SHP77 (cell line): ENCODE measurements at regions not wholly inside any gene's neighbourhood (a gene's known extent, or its start where the extent isn't known, plus 50 kb on each side); places are given as distances from the start of the nearest gene placed in this dataset.

ENCODE experiments used
- DNase-seq, 2 experiments: peaks; one replicate each; lab custom pipeline; 2025; lab: John Stamatoyannopoulos, UW

DNA sequence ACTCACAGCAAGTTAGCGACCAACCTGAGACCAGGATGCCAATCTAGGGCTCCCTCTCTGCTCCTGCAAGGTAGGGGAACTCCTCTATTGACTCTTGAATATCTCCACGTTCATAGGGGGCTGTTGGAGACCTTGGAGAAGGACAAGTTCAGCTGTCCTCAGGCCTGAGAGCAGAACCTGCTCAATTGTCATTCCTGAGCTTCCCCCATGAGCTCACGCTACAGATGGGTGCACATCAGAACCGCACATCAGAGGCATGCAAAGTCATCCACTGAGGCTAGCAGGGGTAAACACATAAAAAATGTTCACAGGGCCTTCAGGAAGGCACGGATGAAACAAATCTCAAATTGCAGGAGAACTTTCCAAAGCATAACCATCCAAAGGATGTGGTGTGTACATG lies 168.8 kb upstream of the ZNF507 start:
- no peak for DNase-seq

- DNase-seq, result no peak
Observed at GRCh38 chr19:32177686-32178085, 167.7 kb upstream of the ZNF507 start.

GRCh38 chr19:32178401-32178800 lies 167.0 kb upstream of the ZNF507 start:
- no peak for DNase-seq

- DNase-seq, result no peak
Observed at GRCh38 chr19:32178956-32179355, 166.5 kb upstream of the ZNF507 start.

DNA sequence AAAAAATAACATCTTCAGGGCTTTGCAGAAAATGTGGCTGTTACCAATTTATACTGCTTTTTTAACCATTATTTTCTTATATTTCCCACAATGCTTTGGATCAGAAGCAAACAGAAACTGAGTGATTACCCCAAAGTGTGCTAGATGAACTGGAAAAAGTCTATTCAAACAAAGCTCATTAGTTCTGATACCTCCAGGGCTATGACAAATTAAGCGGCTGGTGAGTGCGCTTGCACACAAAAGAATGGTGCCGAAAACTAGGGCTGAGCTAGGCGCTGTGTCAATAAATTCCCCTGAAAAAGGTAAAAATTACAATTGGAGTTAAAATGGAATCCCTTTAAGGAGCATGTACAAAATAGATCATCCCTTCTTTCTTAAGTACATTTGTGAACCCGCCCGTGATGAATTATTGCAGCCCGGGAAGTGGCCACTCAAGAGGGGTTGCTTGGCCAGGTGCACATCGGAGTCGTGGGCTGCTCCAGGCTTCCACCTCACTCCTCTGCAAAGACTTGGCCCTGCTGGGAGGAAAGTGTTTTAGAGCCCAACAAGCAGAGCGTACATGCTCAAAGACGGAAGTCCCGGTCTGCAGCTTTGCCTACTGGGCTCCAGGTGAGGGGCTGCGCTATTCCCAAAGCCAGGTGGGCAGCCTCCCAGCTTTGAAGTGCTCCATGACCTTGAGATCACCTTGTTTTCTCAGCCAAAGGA lies 164.0 kb upstream of the ZNF507 start:
- no peak for DNase-seq

GRCh38 chr19:32186542-32187330 lies 158.7 kb upstream of the ZNF507 start:
- DNase-seq, result no peak

- DNase-seq, result no peak
Observed at GRCh38 chr19:32188921-32189320, 156.5 kb upstream of the ZNF507 start.

GRCh38 chr19:32189956-32190706 lies 155.3 kb upstream of the ZNF507 start:
- DNase-seq, result no peak

DNA sequence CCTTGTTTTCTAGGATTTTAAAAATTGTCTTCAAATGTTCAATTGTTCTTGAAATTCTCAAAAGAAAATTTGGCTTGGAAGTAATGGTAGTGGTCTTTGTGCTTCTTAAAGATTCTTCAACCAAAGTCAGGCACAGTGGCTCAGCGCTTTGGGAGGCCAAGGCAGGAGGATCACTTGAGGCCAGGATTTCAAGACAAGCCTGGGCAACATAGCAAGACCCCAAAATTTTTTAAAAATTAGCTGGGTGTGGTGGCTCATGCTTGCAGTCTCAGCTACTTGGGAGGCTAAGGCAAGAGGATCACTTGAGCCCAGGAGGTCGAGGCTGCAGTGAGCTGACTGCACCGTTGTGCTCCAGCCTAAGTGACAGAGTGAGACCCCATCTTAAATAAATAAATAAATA lies 153.5 kb upstream of the ZNF507 start:
- no peak for DNase-seq

DNA sequence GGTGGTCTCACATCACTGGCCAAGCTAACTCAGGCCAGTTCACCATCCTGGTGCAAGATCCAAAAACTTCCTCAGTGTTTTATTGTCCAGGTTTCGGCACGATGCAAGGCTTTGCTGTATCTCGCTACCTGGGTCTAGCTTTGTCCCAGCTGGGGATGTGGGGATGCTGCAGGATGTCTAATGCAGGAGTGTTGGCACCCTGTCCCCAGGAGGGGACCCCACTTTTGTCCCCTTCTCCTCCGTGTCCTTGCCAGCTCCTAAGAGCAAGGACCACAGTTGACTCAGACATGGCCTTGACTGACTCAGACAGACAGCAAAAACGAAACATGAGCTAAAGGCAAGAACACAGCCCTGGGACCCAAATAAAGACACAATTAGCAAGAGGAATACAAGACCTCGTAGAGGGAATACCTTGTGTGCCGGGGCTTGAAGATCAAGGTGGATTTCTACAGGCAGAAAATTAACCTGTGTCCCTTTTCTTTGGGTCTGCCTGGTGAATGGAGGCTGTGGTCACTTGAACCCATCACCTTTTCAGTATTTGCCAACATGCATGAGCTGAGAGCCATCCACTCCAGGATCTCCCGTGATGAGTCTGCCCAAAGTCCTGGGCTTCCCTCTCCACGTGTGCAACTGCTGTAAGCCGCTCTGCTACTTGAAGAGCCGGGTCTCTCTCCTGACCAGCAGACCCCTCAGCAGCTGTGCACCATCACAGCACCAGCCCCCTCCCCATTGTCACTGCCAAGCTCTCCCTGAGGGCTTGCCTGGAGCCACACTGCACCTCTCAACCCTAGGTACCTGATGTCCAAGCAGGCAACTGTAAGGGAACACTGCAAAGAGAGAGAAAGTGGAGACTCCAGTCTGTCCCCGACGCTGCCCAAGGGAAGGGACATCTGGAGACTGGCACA lies 149.5 kb upstream of the ZNF507 start:
- no peak for DNase-seq

- no peak for DNase-seq
Observed at GRCh38 chr19:32196690-32197420, 148.6 kb upstream of the ZNF507 start.

DNA sequence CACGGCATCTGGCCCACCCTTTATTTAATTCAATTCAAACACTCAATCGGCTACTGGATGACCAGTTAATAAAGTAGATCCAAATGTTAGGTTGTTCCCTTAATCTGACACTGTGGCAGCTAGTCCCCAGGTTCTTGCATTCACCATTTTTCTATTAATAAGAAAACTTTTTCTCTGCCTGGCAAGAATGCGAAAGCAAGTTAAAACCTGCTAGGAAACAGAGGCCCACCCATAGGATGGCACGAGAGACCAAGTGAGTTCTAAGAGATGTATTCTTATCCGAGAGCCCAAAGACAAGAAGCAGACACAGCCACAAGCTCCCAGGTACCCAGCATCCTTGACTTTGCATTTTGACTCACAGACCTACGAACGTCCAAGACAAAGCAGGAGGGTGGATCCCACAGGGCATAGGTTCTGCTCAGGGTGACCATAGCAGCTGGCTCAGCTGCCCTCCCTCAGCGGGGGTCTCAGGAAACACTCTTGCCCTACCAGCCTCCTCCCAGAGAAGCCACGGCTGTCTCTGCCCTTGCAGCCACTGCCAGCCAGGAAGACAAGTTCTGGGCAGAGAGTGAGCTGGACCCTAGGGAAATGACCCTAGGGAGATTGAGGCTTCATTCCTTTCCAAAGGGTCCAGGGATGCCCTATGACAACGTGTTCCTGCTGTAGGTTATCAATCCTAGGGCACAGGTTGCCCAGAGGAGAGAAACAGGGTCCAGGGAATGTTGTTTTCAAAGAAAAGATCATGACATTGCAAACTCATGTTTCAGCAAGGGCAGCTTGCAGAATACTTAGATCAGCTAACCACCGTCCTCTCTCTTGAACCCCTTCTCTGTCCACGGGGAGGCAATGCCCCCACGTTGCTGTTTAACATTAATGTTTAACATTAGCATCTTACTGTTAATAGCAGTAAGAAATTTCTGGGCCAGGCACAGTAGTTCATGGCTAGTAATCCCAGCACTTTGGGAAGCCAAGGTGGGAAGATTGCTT lies 147.2 kb upstream of the ZNF507 start:
- no peak for DNase-seq

GRCh38 chr19:32199501-32200040 lies 145.8 kb upstream of the ZNF507 start:
- no peak for DNase-seq

- DNase-seq, result no peak
Observed at GRCh38 chr19:32200312-32201038, 144.9 kb upstream of the ZNF507 start.

DNA sequence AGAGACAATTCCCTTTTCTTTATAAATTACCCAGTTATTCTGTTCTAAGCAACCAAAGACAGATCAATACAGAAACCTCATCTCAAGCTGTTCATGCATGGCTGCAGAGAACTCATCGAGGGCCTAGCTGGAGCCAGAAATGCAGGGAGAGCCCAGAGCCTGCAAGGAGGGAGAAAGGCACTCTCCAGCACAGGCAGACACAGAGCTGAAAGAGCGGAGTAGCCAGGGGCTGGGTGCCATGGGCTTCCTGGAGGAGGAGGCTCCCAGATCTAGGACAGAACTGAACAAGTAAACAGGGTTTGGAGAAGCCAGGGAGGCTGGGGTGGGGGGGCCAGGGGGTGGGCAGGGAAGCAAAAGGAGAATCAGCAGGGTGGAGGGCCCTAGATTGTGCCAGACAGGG lies 144.2 kb upstream of the ZNF507 start:
- DNase-seq, result no peak

GRCh38 chr19:32201636-32202051 lies 143.8 kb upstream of the ZNF507 start:
- no peak for DNase-seq

DNA sequence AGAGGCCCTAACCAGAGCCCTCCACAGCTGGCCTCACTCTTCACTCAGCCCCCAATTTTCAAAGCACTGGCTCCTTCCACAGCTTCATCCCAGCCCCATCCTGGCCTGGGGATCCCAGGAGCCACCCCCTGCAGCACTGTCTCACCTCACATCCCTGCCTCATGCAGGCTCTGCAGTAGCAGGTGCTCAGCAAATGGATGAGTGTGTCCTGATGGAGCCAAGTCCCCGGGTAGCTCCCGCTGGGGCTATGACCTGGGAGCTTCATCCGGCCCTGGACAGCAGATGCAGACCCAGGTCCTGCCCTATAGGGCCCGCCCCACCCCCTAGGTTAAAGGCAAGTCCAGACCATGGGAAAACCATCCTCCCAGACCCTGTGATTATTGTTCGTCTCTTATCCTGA lies 143.2 kb upstream of the ZNF507 start:
- no peak for DNase-seq

DNA sequence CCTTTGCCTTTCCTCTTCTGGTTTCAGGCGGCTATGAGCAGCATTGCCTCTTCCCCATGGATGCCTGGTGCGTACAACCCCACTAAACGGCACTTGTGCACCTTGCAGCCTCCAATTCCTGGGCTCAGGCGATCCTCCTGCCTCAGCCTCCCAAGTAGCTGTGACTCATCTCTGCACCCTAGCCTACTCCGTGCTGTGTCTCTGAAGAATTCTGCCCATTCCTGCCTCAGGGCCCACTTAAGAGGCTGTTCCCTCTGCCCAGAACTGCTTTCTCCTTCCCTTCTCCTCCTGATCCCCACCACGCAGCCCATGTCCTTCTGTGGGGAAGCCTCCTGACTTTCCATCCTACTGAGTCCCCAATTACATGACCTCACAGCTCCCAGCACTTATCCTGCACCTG lies 142.2 kb upstream of the ZNF507 start:
- DNase-seq, result no peak

DNA sequence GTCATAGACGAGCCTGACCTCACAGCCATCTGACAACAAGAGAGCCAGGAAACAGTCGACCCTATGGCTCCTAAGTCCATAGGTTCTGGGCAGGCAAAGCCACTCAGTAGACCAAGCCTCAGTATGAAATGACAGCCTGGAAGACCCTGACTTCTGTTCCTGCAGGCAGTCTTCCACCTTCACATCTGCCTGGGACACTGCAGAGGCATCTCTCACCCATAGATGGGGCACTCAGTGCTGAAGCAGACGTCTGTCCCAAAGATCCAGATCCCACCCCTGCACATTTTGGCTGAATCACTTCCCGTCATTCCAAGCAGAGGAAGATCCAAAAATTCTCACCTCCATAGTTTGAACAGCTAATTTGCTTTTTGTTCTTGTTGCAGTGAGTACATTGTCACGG lies 139.3 kb upstream of the ZNF507 start:
- no peak for DNase-seq
